Stomach (tissue), 8 donors: ENCODE measurements at regions not wholly inside any gene's neighbourhood (a gene's known extent, or its start where the extent isn't known, plus 50 kb on each side); places are given as distances from the start of the nearest gene placed in this dataset.

Source experiments
- DNase-seq, 2 donors: peaks; one replicate each; pipeline versions ENCODE4 v3.0.0 to v3.0.0-alpha.2; 2013 to 2019
- H3K27ac ChIP-seq, 5 donors: fragments of 200-600 bp in 4 of 5; sonication (generic) in 4 of 5; one replicate each; pipeline ENCODE4 v1.5.1; 2013 to 2019; ENCODE audit warnings: mild to moderate bottlenecking in 1 of 5, moderate library complexity in 1 of 5
- H3K27me3 ChIP-seq, 3 donors: fragments of 200-600 bp; sonication (generic); one replicate each; pipeline ENCODE4 v1.5.1; 2017 to 2019; ENCODE audit warnings: mixed run types in 1 of 3
- H3K36me3 ChIP-seq, 4 donors: fragments of 200-600 bp; sonication (generic); 1 replicate in 3 of 4; 2 replicates in 1 of 4; pipeline ENCODE4 v1.5.1; 2016 to 2019
- H3K4me1 ChIP-seq, 4 donors: fragments of 200-600 bp; sonication (generic); one replicate each; pipeline ENCODE4 v1.5.1; 2016 to 2019
- H3K4me3 ChIP-seq, 4 donors: fragments of 200-600 bp; sonication (generic) in 3 of 4; one replicate each; pipeline ENCODE4 v1.5.1; 2016 to 2019; ENCODE audit warnings: mild to moderate bottlenecking in 1 of 4
- H3K9me3 ChIP-seq, 4 donors: fragments of 200-600 bp; sonication (generic); one replicate each; pipeline ENCODE4 v1.5.1; 2016 to 2019
- EP300 ChIP-seq: sonication (generic); formaldehyde crosslinking; IDR thresholded peaks from one replicate; pipeline ENCODE4 v1.6.1; 2017; ENCODE audit warnings: antibody characterized with exemption
- POLR2A ChIP-seq, 4 donors: fragments of 450-650 bp; IDR thresholded peaks; one replicate each; pipeline ENCODE4 v1.6.1; 2016; ENCODE audit warnings: antibody characterized with exemption in 4 of 4, control low read depth in 2 of 4, mild to moderate bottlenecking in 1 of 4, moderate library complexity in 1 of 4
- POLR2AphosphoS5 ChIP-seq, 3 donors: sonication (generic); formaldehyde crosslinking; IDR thresholded peaks; one replicate each; pipeline ENCODE4 v1.6.1; 2016; ENCODE audit warnings: antibody characterized with exemption in 3 of 3
- WGBS, 5 donors: extraction: QIAGEN DNeasy Blood & Tissue Kit in 3 of 5; methylation state at CpG; one replicate each; pipeline versions ENCODE4 v1.1.5 to v1.1.7; 2013 to 2018; 5-methylcytosine and 5-hydroxymethylcytosine counted together
- intact Hi-C: fragments of 100-400 bp; cut with DNase I; formaldehyde crosslinking; loops from one replicate; pipeline ENCODE4 v1.15.1; 2023; ENCODE audit warnings: low total_unique reads
- TF ChIP-seq, protein P1 (sequence below), 7 experiments: fragments of 450-650 bp in 4 of 7; fragments of 200-600 bp in 3 of 7; sonication (generic) in 3 of 7; IDR thresholded peaks; one replicate each; pipeline ENCODE4 v1.5.1; 2016 to 2019; ENCODE audit warnings: antibody characterized with exemption in 7 of 7, control low read depth in 2 of 7, mild to moderate bottlenecking in 1 of 7
- donor health status: healthy with polysubstance abuse.
- donor health status: Bipolar disorder and iron deficiency.
- donor health status: healthy.

DNA sequence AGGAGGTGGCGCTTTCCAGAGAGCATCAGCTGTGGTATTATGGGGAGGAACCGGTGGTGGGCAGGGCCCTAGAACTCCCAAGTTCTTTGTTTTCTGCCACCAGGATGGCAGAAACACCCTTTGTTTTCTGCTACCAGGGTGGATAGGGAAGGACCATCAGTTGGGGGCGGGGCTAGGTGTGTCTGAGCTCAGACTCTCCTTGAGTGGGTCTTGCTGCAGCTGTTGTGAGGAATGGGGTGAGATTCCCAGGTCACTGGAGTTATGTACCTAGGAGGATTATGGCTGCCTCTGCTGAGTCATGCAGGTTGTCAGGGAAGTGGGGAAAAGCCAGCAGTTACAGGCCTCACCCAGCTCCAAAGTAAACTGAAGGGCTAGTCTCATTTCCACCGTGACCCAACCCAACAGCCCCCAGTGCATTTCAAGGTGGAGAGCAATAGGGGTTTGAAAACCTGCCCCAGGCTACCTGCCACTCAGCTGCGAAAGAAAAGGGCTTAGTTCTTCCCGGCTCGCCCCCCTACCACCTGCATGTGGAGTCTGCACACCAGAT, 167.8 kb upstream of the FAM241A start:
- peaks cover 0 to 7% (median 0%) of the 10 kb centered on the region in 4 donors for H3K9me3 ChIP-seq
- WGBS, 5 donors = 72 to 85% (median 79%) methylated on average over 7 of the region's 7 CpGs
- intact Hi-C loops = no loop called here
- no peak overlapping the region for H3K4me3 ChIP-seq
- no peaks in the 10 kb centered on the region for H3K4me1 ChIP-seq
- TF ChIP-seq, protein P1, sequence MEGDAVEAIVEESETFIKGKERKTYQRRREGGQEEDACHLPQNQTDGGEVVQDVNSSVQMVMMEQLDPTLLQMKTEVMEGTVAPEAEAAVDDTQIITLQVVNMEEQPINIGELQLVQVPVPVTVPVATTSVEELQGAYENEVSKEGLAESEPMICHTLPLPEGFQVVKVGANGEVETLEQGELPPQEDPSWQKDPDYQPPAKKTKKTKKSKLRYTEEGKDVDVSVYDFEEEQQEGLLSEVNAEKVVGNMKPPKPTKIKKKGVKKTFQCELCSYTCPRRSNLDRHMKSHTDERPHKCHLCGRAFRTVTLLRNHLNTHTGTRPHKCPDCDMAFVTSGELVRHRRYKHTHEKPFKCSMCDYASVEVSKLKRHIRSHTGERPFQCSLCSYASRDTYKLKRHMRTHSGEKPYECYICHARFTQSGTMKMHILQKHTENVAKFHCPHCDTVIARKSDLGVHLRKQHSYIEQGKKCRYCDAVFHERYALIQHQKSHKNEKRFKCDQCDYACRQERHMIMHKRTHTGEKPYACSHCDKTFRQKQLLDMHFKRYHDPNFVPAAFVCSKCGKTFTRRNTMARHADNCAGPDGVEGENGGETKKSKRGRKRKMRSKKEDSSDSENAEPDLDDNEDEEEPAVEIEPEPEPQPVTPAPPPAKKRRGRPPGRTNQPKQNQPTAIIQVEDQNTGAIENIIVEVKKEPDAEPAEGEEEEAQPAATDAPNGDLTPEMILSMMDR (IDR thresholded peaks at IDR 0.05) = no peak
- TF ChIP-seq EP300 (no peak), POLR2AphosphoS5 (IDR thresholded peaks at IDR 0.05) (no peak), POLR2A (IDR thresholded peaks at IDR 0.05) (no peak)
- no peak overlapping the region for H3K27ac ChIP-seq
- no peaks in the 10 kb centered on the region for H3K36me3 ChIP-seq
- H3K27me3 ChIP-seq = no peaks in the 10 kb centered on the region
- DNase-seq = peak in 1 of 2 donors; percentile 20

DNA sequence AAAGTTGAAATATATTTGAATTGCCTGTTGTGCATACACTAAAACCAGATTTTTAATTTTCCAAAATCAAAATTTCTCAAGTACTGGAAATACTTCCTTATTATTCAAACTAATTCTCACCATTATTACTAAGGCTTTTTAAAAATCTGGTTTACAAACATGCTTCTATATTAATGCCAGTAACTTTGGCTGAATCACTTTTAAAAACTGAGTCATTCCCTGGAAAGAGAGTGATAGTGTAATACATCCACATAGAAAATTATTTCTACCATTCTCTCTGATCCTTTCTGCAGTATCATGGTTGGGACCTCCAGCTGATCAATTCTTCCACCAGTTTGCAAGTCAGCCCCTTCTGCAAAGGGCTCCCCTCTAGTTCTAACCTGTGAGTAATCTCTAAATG, 165.3 kb upstream of the FAM241A start:
- no peak overlapping the region for H3K27ac ChIP-seq
- no peaks in the 10 kb centered on the region for H3K4me1 ChIP-seq
- H3K9me3 ChIP-seq = peaks cover 0 to 7% (median 0%) of the 10 kb centered on the region in 4 donors
- TF ChIP-seq POLR2A (IDR thresholded peaks at IDR 0.05) (no peak), POLR2AphosphoS5 (IDR thresholded peaks at IDR 0.05) (no peak), EP300 (no peak)
- TF ChIP-seq, protein P1 (IDR thresholded peaks at IDR 0.05) = no peak
- DNase-seq = no peak
- H3K36me3 ChIP-seq = no peaks in the 10 kb centered on the region
- intact Hi-C loops = no loop called here
- H3K27me3 ChIP-seq = no peaks in the 10 kb centered on the region
- no peak overlapping the region for H3K4me3 ChIP-seq

DNA sequence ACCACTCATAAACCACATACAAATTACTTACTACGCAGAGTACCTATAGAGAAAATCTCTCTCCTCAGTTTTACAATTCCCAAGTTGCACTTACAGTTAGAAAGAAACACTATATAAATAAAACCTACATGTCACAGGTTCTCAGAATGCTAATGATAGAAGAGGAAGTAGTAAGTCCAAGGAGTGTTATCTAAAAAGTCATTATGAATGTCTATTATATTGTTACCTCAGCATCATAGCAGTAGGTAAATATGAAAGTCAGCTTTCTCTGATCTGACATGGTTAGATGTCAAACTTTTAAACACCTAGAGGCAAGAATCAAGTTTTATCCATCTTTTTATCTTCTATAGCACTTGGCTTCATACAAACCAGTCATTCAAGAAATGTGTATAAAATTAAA, 163.2 kb upstream of the FAM241A start:
- Histone ChIP-seq H3K27ac (no peak overlapping the region), H3K36me3 (no peaks in the 10 kb centered on the region), H3K4me1 (no peaks in the 10 kb centered on the region), H3K9me3 (peaks cover 0 to 6% (median 0%) of the 10 kb centered on the region in 4 donors), H3K4me3 (no peak overlapping the region), H3K27me3 (no peaks in the 10 kb centered on the region)
- TF ChIP-seq POLR2AphosphoS5 (IDR thresholded peaks at IDR 0.05) (no peak), POLR2A (IDR thresholded peaks at IDR 0.05) (no peak), EP300 (no peak)
- TF ChIP-seq, protein P1 (IDR thresholded peaks at IDR 0.05) = no peak
- DNase-seq = no peak
- WGBS, 5 donors = 91 to 100% (median 93%) methylated on average over 1 of the region's 1 CpG
- intact Hi-C loops = no loop called here

GRCh38 chr4:111984169-111984819, 161.0 kb upstream of the FAM241A start:
- Histone ChIP-seq H3K9me3 (no peaks in the 10 kb centered on the region), H3K27ac (no peak overlapping the region), H3K4me1 (no peaks in the 10 kb centered on the region), H3K36me3 (no peaks in the 10 kb centered on the region), H3K4me3 (no peak overlapping the region), H3K27me3 (no peaks in the 10 kb centered on the region)
- TF ChIP-seq POLR2A (IDR thresholded peaks at IDR 0.05) (no peak), POLR2AphosphoS5 (IDR thresholded peaks at IDR 0.05) (no peak), EP300 (no peak)
- TF ChIP-seq, protein P1 (IDR thresholded peaks at IDR 0.05) = no peak
- intact Hi-C loops = no loop called here
- WGBS, 5 donors = 69 to 80% (median 75%) methylated on average over 10 of the region's 10 CpGs
- DNase-seq = no peak
